ENCODE measurements at regions not wholly inside any gene's neighbourhood (a gene's known extent, or its start where the extent isn't known, plus 50 kb on each side); places are given as distances from the start of the nearest gene placed in this dataset.

DNA sequence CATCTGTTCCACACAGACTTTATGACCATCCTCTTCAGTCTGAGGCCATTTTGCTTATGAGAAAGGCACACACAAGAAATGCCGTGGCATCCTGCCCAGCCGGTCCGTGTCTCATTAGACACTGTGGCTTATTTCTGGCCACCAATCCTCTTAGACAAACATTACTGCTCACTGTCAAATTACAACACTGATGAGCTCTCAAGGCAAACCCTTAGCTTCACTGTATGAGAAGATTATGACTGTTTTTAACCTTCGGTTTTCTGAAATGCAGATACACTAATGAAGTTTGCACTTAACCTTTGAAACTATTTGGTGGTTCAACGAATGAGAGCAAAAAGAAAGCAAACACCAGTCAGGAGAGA lies 50.5 kb upstream of the DST start:
- Histone ChIP-seq H2AFZ (ENCODE audit: low read depth, low read length, severe bottlenecking) (no peak overlapping the region), H3K9me3 (ENCODE audit: insufficient read depth, low read length) (no peaks in the 10 kb centered on the region), H3K79me2 (ENCODE audit: insufficient read depth, low read length) (no peaks in the 10 kb centered on the region), H4K20me1 (ENCODE audit: low read depth, low read length) (no peaks in the 10 kb centered on the region), H3F3A (ENCODE audit: insufficient read depth) (no peaks in the 10 kb centered on the region), H3K4me2 (ENCODE audit: low read depth, low read length, poor library complexity, severe bottlenecking) (no peak overlapping the region), H3K4me3 (ENCODE audit: insufficient read depth, low read length, poor library complexity, severe bottlenecking) (no peak overlapping the region), H3K36me3 (ENCODE audit: low read length) (no peaks in the 10 kb centered on the region), H3K9ac (ENCODE audit: low read length) (no peak overlapping the region), H3K9me2 (replicated peaks; ENCODE audit: insufficient read depth, low read length) (no peaks in the 10 kb centered on the region), H3K27me3 (ENCODE audit: low read length) (no peaks in the 10 kb centered on the region), H3K27ac (ENCODE audit: low read depth, low read length) (no peak overlapping the region)
- TF ChIP-seq EZH2phosphoT487 (conservative IDR thresholded peaks at IDR 0.05; ENCODE audit: low read length) = no peak
- no peak for TF ChIP-seq CTCF (IDR thresholded peaks at IDR 0.05; ENCODE audit: insufficient read depth, low read length, poor library complexity, severe bottlenecking)

DNA sequence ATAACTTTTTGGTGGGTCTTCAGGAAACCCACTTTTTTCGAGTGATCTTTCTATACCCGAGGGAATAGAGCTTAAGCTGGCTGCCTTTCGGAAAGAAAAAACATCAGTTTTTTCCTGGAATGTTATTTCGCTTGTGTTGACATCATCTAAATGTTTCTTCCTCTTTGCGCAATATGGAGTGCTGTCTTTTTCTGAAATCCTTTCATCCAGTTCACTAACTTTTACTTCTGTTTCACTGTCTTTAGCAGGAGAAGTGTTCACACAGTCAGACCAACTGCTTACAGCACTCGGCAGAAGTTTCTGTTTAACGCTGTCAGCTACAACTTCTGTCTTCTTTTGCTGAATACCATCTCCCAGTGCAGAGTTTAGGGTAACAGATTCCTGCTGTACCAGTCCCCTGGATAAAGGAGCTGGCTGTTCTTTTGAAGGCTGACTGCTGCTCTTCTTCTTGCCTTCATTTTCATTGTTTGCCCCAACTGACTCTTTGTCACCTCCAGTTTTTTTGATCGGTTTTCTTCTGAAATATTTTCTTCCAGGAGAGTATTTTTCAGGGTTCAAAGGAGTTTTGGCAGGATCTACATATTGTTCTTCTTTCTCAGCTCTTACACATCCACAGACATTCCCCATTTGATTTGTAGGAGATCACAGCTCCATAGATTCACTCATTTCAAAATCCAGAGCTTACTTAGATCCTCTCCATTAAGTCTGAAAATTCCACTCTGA lies 50.0 kb upstream of the DST start:
- Histone ChIP-seq H3F3A (ENCODE audit: insufficient read depth) (no peaks in the 10 kb centered on the region), H3K9me3 (ENCODE audit: insufficient read depth, low read length) (no peaks in the 10 kb centered on the region), H4K20me1 (ENCODE audit: low read depth, low read length) (no peaks in the 10 kb centered on the region), H2AFZ (ENCODE audit: low read depth, low read length, severe bottlenecking) (no peak overlapping the region), H3K27me3 (ENCODE audit: low read length) (no peaks in the 10 kb centered on the region), H3K9me2 (replicated peaks; ENCODE audit: insufficient read depth, low read length) (no peaks in the 10 kb centered on the region), H3K4me3 (ENCODE audit: insufficient read depth, low read length, poor library complexity, severe bottlenecking) (no peak overlapping the region), H3K79me2 (ENCODE audit: insufficient read depth, low read length) (no peaks in the 10 kb centered on the region), H3K36me3 (ENCODE audit: low read length) (no peaks in the 10 kb centered on the region), H3K27ac (ENCODE audit: low read depth, low read length) (no peak overlapping the region), H3K4me2 (ENCODE audit: low read depth, low read length, poor library complexity, severe bottlenecking) (no peak overlapping the region), H3K9ac (ENCODE audit: low read length) (no peak overlapping the region)
- TF ChIP-seq CTCF (IDR thresholded peaks at IDR 0.05; ENCODE audit: insufficient read depth, low read length, poor library complexity, severe bottlenecking) (no peak), EZH2phosphoT487 (conservative IDR thresholded peaks at IDR 0.05; ENCODE audit: low read length) (0 out of 2 replicates have a peak, but pooled peaks have one; percentile 28)
